ENCODE measurements at regions not wholly inside any gene's neighbourhood (a gene's known extent, or its start where the extent isn't known, plus 50 kb on each side); places are given as distances from the start of the nearest gene placed in this dataset.

- TF ChIP-seq POLR2A (IDR thresholded peaks at IDR 0.05; ENCODE audit: control extremely low read depth in 1 of 2, low read depth in 2 of 2, low read length in 2 of 2) (no peak), POLR2AphosphoS5 (IDR thresholded peaks at IDR 0.05; ENCODE audit: low read depth, low read length) (no peak), ZNF274 (IDR thresholded peaks at IDR 0.05; ENCODE audit: borderline replicate concordance, extremely low read depth, low read length) (no peak), SP1 (IDR thresholded peaks at IDR 0.05; ENCODE audit: low read depth, low read length) (no peak)
Measured at GRCh38 chr18:38369772-38370690, 804.4 kb upstream of the CELF4 start.

Data from H1 (cell line).